Thyroid gland (tissue), 4 donors: ENCODE measurements at regions not wholly inside any gene's neighbourhood (a gene's known extent, or its start where the extent isn't known, plus 50 kb on each side); places are given as distances from the start of the nearest gene placed in this dataset.

ENCODE experiments used
- DNase-seq, 2 donors: peaks; one replicate each; pipeline ENCODE4 v3.0.0-alpha.2; 2019
- H3K27ac ChIP-seq, 3 donors: fragments of 200-600 bp; sonication (generic); 1 replicate in 2 of 3; 2 replicates in 1 of 3; pipeline ENCODE4 v1.5.1; 2016 to 2019; ENCODE audit warnings: mild to moderate bottlenecking in 1 of 3, moderate library complexity in 1 of 3
- H3K27me3 ChIP-seq: fragments of 200-600 bp; sonication (generic); one replicate; pipeline ENCODE4 v1.5.1; 2019
- H3K36me3 ChIP-seq, 2 donors: fragments of 200-600 bp; sonication (generic); one replicate each; pipeline ENCODE4 v1.5.1; 2016 to 2019
- H3K4me1 ChIP-seq, 2 donors: fragments of 200-600 bp; sonication (generic); one replicate each; pipeline ENCODE4 v1.5.1; 2017 to 2019
- H3K4me3 ChIP-seq, 3 donors: fragments of 200-600 bp; sonication (generic); replicated peaks in 1 of 3; 1 replicate in 2 of 3; 2 replicates in 1 of 3; pipeline ENCODE4 v1.5.1; 2016; ENCODE audit warnings: mild to moderate bottlenecking in 1 of 3
- H3K9me3 ChIP-seq: fragments of 200-600 bp; sonication (generic); one replicate; pipeline ENCODE4 v1.5.1; 2017
- POLR2A ChIP-seq, 2 donors: fragments of 450-650 bp; IDR thresholded peaks; one replicate each; pipeline ENCODE4 v1.6.1; 2017; ENCODE audit warnings: antibody characterized with exemption in 2 of 2, mild to moderate bottlenecking in 2 of 2, moderate library complexity in 1 of 2
- WGBS, 2 donors: methylation state at CpG; one replicate each; pipeline ENCODE4 v1.1.5; 2017; 5-methylcytosine and 5-hydroxymethylcytosine counted together
- intact Hi-C: fragments of 100-400 bp; cut with DNase I; formaldehyde crosslinking; loops from one replicate; pipeline ENCODE4 v1.15.1; 2023
- TF ChIP-seq, protein P1 (sequence below), 6 experiments: fragments of 200-600 bp in 3 of 6; fragments of 450-650 bp in 3 of 6; sonication (generic) in 3 of 6; IDR thresholded peaks; one replicate each; pipeline ENCODE4 v1.5.1; 2016 to 2019; ENCODE audit warnings: antibody characterized with exemption in 6 of 6, mild to moderate bottlenecking in 2 of 6, inconsistent platforms in 1 of 6, moderate library complexity in 1 of 6

DNA sequence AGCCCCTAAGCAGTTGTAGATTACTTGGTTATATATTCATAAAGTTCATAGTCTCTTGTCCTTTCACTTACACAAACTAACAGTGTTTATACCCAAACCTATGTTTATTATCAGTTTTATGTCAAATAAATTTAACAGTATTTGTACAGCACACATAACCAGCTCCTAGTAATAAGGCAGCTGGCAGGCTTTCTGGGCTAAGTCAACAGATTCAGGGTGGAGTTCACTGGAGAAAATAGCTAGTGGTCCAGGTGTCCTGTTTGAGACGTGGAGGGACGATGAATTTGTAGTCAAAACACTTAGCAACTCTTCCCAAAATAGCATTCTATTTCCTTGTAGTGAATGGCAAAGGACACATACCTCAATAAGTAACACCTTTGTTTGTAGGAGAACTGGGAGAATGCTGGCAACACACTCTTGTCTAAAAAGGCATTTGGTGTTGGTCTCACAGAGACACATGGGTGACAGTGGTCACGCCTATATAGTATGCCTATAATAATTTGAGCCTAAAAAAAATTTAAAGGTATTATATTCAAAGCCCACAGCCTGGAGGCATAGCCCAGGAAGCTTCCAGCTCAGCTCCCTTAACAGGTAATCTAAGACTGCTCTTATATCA lies 156.4 kb upstream of the CARMIL1 start:
- Histone ChIP-seq H3K4me1 (peaks cover 0 to 11% of the 10 kb centered on the region in 2 donors), H3K36me3 (peaks cover 0 to 3% of the 10 kb centered on the region in 2 donors), H3K9me3 (no peaks in the 10 kb centered on the region), H3K27ac (peak overlapping the region in 2 of 3 donors; percentile 43 to 49), H3K27me3 (no peaks in the 10 kb centered on the region), H3K4me3 (no peak overlapping the region)
- peak in 1 of 2 donors; percentile 8 for DNase-seq
- intact Hi-C loops = no loop called here
- 65 to 71% methylated on average over 3 of the region's 3 CpGs for WGBS, 2 donors
- TF ChIP-seq POLR2A (IDR thresholded peaks at IDR 0.05) = no peak
- TF ChIP-seq, protein P1, sequence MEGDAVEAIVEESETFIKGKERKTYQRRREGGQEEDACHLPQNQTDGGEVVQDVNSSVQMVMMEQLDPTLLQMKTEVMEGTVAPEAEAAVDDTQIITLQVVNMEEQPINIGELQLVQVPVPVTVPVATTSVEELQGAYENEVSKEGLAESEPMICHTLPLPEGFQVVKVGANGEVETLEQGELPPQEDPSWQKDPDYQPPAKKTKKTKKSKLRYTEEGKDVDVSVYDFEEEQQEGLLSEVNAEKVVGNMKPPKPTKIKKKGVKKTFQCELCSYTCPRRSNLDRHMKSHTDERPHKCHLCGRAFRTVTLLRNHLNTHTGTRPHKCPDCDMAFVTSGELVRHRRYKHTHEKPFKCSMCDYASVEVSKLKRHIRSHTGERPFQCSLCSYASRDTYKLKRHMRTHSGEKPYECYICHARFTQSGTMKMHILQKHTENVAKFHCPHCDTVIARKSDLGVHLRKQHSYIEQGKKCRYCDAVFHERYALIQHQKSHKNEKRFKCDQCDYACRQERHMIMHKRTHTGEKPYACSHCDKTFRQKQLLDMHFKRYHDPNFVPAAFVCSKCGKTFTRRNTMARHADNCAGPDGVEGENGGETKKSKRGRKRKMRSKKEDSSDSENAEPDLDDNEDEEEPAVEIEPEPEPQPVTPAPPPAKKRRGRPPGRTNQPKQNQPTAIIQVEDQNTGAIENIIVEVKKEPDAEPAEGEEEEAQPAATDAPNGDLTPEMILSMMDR (IDR thresholded peaks at IDR 0.05) = no peak

DNA sequence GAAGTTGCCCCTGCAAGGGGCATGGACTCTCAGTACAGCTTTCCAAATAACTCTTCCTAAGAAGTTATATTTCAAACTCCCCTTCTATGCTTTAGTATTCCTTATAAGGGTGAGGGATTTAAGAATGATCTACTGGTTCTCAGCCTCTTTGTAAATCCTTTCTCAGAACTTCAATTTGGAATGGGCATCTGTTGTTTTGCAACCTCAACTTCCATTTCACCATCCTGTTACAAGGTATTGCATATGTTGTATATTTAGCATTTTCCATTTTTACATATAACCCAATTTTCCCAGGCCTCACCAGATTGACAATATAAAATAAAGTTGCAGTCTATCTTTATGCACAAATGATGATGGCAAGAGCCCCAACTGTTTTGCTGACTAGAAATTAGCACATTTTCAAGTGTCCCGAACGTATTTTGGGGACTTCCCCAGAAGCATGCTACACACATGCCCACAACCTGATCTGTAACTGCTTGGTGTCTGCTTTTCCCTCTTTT lies 154.9 kb upstream of the CARMIL1 start:
- no peak for DNase-seq
- intact Hi-C loops = no loop called here

DNA sequence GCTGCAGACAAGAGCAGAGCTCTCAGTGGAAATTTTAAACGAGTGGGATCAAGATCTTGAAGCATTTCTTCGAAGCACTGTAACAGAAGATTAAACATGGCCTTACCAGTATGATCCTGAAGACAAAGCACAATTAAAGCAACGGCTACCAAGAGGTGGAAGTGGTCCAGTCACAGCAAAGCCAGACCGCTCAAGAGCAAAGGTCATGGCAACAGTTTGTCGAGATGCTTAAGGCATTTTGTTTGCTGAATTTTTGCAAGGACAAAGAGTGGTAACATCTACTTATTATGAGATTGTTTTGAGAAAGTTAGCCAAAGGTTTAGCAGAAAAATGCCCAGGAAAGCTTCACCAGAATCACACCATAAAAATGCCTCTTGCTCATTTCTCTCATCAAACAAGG lies 153.4 kb upstream of the CARMIL1 start:
- DNase-seq = no peak
- Histone ChIP-seq H3K4me1 (peaks cover 15 to 26% of the 10 kb centered on the region in 2 donors), H3K27ac (no peak overlapping the region), H3K36me3 (peaks cover 0 to 3% of the 10 kb centered on the region in 2 donors), H3K27me3 (no peaks in the 10 kb centered on the region), H3K9me3 (no peaks in the 10 kb centered on the region), H3K4me3 (no peak overlapping the region)
- 86 to 88% methylated on average over 5 of the region's 5 CpGs for WGBS, 2 donors
- TF ChIP-seq, protein P1 (IDR thresholded peaks at IDR 0.05) = no peak
- TF ChIP-seq POLR2A (IDR thresholded peaks at IDR 0.05) = no peak
- intact Hi-C loops = no loop called here

More for the DNA sequence above, 154.9 kb upstream of the CARMIL1 start:
- H3K27me3 ChIP-seq = no peaks in the 10 kb centered on the region
- H3K27ac ChIP-seq = no peak overlapping the region
- no peaks in the 10 kb centered on the region for H3K9me3 ChIP-seq
- H3K4me3 ChIP-seq = no peak overlapping the region
- WGBS, 2 donors = 91% methylated on average over 2 of the region's 2 CpGs
- H3K36me3 ChIP-seq = peaks cover 0 to 3% of the 10 kb centered on the region in 2 donors
- no peak for TF ChIP-seq POLR2A (IDR thresholded peaks at IDR 0.05)
- TF ChIP-seq, protein P1 (IDR thresholded peaks at IDR 0.05) = no peak
- peaks cover under 1 to 13% of the 10 kb centered on the region in 2 donors for H3K4me1 ChIP-seq

DNA sequence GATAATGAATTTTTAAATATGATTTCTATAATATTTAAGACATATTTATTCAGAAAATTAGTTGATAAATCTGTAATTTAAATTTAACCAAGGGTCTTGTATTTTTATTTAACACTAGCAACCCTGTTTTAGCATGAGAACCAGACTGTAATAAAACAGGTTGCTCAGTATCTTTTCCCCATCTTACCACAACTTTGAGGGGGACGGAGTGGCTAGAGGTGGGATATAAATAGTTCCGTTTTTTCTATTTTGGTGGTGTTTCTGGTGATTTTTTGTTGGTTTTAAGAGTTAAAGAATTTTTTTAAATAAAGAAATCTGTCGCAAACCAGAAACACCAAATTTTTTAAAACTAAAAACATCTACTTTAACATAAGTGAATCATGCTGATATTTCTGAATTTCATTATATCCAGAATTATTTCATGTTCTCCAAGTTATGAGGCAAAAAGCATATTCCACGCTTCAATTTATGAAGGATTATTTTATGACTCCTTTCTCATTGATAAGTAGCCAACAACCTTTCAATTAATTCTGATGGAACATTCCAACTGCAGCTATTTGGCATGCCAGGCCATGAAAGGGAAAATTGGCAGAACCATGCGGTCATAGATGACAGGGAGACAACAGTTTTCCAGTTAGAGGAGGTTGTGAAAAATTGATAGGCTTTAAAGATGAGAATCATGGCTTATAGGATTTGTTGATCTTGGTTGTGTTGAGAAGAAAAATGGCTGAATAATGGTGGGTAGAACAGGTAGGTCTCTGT lies 151.9 kb upstream of the CARMIL1 start:
- no peaks in the 10 kb centered on the region for H3K9me3 ChIP-seq
- intact Hi-C loops = no loop called here
- H3K36me3 ChIP-seq = peaks cover 0 to 3% of the 10 kb centered on the region in 2 donors
- DNase-seq = no peak
- H3K4me1 ChIP-seq = peaks cover 29 to 36% of the 10 kb centered on the region in 2 donors
- H3K27me3 ChIP-seq = no peaks in the 10 kb centered on the region
- H3K27ac ChIP-seq = no peak overlapping the region
- 90 to 94% methylated on average over 5 of the region's 5 CpGs for WGBS, 2 donors
- TF ChIP-seq, protein P1 (IDR thresholded peaks at IDR 0.05) = no peak
- TF ChIP-seq POLR2A (IDR thresholded peaks at IDR 0.05) = no peak
- no peak overlapping the region for H3K4me3 ChIP-seq

DNA sequence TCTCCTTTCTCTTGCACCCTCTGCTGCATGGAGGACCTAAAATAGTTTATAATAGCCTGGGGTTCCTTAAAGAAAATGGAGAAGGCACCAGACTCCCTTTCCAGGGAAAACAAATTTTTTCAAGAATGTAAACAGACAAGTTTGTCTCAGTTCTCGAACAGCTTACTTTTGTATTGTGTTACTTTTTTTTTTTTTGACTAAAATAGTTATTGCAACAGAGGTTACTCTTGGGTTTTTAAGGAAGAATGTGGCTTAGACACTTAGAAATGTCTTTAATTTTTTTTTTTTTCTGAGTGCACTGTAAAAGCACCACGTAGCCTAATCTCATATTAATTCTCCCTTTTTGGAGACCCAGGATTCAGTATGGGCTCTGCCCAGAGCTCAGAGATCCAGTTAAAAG lies 148.7 kb upstream of the CARMIL1 start:
- intact Hi-C loops = no loop called here
- Histone ChIP-seq H3K27ac (peak overlapping the region in 2 of 3 donors; percentile 18 to 92), H3K36me3 (peaks cover 0 to 3% of the 10 kb centered on the region in 2 donors), H3K27me3 (no peaks in the 10 kb centered on the region), H3K4me1 (peaks cover 51 to 52% of the 10 kb centered on the region in 2 donors), H3K9me3 (no peaks in the 10 kb centered on the region), H3K4me3 (no peak overlapping the region)
- DNase-seq = no peak
- TF ChIP-seq, protein P1 (IDR thresholded peaks at IDR 0.05) = no peak
- TF ChIP-seq POLR2A (IDR thresholded peaks at IDR 0.05) = no peak
- WGBS, 2 donors = 12 to 18% methylated on average over 2 of the region's 2 CpGs
